WTC11 (cell line): ENCODE measurements at regions not wholly inside any gene's neighbourhood (a gene's known extent, or its start where the extent isn't known, plus 50 kb on each side); places are given as distances from the start of the nearest gene placed in this dataset.

ENCODE experiments used
- ATAC-seq: fragments of 200-7000 bp; cut with Tn5 transposase; 2 replicates; pipeline ENCODE4 v1.10.0; 2021; ENCODE audit warnings: mild to moderate bottlenecking, moderate library complexity
- CTCF ChIA-PET: fragments of 300-600 bp; sonication (Branson Sonifier 250); formaldehyde crosslinking; loops from one replicate; lab custom pipeline; 2021; ENCODE audit warnings: antibody characterized with exemption; lab: Charles Lee
- POLR2A ChIA-PET: fragments of 350-600 bp; sonication (Branson Sonifier 250); formaldehyde crosslinking; loops from one replicate; lab custom pipeline; 2021; ENCODE audit warnings: antibody characterized with exemption; lab: Charles Lee
- DNase-seq: peaks from one replicate; pipeline ENCODE4 v3.0.0; 2021; ENCODE audit warnings: low spot score
- H3K27ac Mint-ChIP-seq: 2 replicates; pipeline ENCODE4 v1.8.0; 2021; ENCODE audit warnings: mixed read lengths
- H3K27me3 Mint-ChIP-seq: 2 replicates; pipeline ENCODE4 v1.8.0; 2021; ENCODE audit warnings: low read depth, mild to moderate bottlenecking, moderate library complexity, mixed read lengths
- H3K36me3 Mint-ChIP-seq: 2 replicates; pipeline ENCODE4 v1.8.0; 2021; ENCODE audit warnings: mixed read lengths
- H3K4me1 Mint-ChIP-seq: 2 replicates; pipeline ENCODE4 v1.8.0; 2022; ENCODE audit warnings: mixed read lengths
- H3K4me3 Mint-ChIP-seq: 2 replicates; pipeline ENCODE4 v1.8.0; 2021; ENCODE audit warnings: mild to moderate bottlenecking, moderate library complexity, mixed read lengths
- H3K9me3 Mint-ChIP-seq: 2 replicates; pipeline ENCODE4 v1.8.0; 2021; ENCODE audit warnings: mixed read lengths
- AR ChIP-seq: fragments of 250-450 bp; sonication (Bioruptor Pico); IDR thresholded peaks from 2 replicates; pipeline ENCODE4 v1.9.0; 2021; ENCODE audit warnings: mild to moderate bottlenecking
- ATF2 ChIP-seq: sonication (generic); formaldehyde crosslinking; IDR thresholded peaks from 2 replicates; pipeline ENCODE4 v1.8.1; 2022; ENCODE audit warnings: low read depth, missing genetic modification reagents, borderline replicate concordance
- CREB1 ChIP-seq: sonication (generic); formaldehyde crosslinking; IDR thresholded peaks from 2 replicates; pipeline ENCODE4 v1.8.0; 2023; ENCODE audit warnings: mild to moderate bottlenecking, missing genetic modification reagents
- ELF4 ChIP-seq: sonication (generic); formaldehyde crosslinking; IDR thresholded peaks from 2 replicates; pipeline ENCODE4 v1.8.1; 2022; ENCODE audit warnings: low read depth, mild to moderate bottlenecking, moderate library complexity, missing genetic modification reagents
- EMX1 ChIP-seq: fragments of 250-450 bp; sonication (Bioruptor Pico); IDR thresholded peaks from 2 replicates; pipeline ENCODE4 v1.8.0; 2021; ENCODE audit warnings: mild to moderate bottlenecking
- ETV6 ChIP-seq: sonication (generic); formaldehyde crosslinking; IDR thresholded peaks from 2 replicates; pipeline ENCODE4 v1.8.1; 2022; ENCODE audit warnings: mild to moderate bottlenecking, missing genetic modification reagents
- FOXK1 ChIP-seq: sonication (generic); formaldehyde crosslinking; IDR thresholded peaks from 2 replicates; pipeline ENCODE4 v1.8.0; 2022; ENCODE audit warnings: mild to moderate bottlenecking, moderate library complexity, missing genetic modification reagents
- IRF2 ChIP-seq: sonication (generic); formaldehyde crosslinking; IDR thresholded peaks from 2 replicates; pipeline ENCODE4 v1.8.0; 2022; ENCODE audit warnings: low read depth, missing genetic modification reagents, borderline replicate concordance
- JAZF1 ChIP-seq: fragments of 250-450 bp; sonication (Bioruptor Pico); IDR thresholded peaks from 2 replicates; pipeline ENCODE4 v1.9.0; 2021; ENCODE audit warnings: moderate library complexity, mild to moderate bottlenecking, inconsistent platforms
- MAX ChIP-seq: sonication (generic); formaldehyde crosslinking; IDR thresholded peaks from 2 replicates; pipeline ENCODE4 v1.8.0; 2022; ENCODE audit warnings: mild to moderate bottlenecking, missing genetic modification reagents
- NR2C2 ChIP-seq: sonication (generic); formaldehyde crosslinking; IDR thresholded peaks from 2 replicates; pipeline ENCODE4 v1.8.0; 2022; ENCODE audit warnings: mild to moderate bottlenecking, missing genetic modification reagents
- RORB ChIP-seq: fragments of 250-450 bp; sonication (Bioruptor Pico); IDR thresholded peaks from 2 replicates; pipeline ENCODE4 v1.9.0; 2021; ENCODE audit warnings: mild to moderate bottlenecking
- TCF7 ChIP-seq: sonication (generic); formaldehyde crosslinking; IDR thresholded peaks from 2 replicates; pipeline ENCODE4 v1.8.0; 2022; ENCODE audit warnings: mild to moderate bottlenecking, low read depth, missing genetic modification reagents, moderate library complexity
- ZNF281 ChIP-seq: sonication (generic); formaldehyde crosslinking; IDR thresholded peaks from 2 replicates; pipeline ENCODE4 v1.8.0; 2023; ENCODE audit warnings: mild to moderate bottlenecking, missing genetic modification reagents
- ZNF416 ChIP-seq: fragments of 250-450 bp; sonication (Bioruptor Pico); IDR thresholded peaks from 2 replicates; pipeline ENCODE4 v1.9.0; 2021; ENCODE audit warnings: mild to moderate bottlenecking, inconsistent platforms
- ZNF512 ChIP-seq: sonication (generic); formaldehyde crosslinking; IDR thresholded peaks from 2 replicates; pipeline ENCODE4 v1.8.1; 2022; ENCODE audit warnings: missing genetic modification reagents, borderline replicate concordance
- ZNF532 ChIP-seq: fragments of 250-450 bp; sonication (Bioruptor Pico); IDR thresholded peaks from 2 replicates; pipeline ENCODE4 v1.9.0; 2021; ENCODE audit warnings: mild to moderate bottlenecking, borderline replicate concordance

- ChIA-PET POLR2A (no interaction called here), CTCF (no interaction called here)
- no peaks in the 10 kb centered on the region for H3K27me3 Mint-ChIP-seq
- ATAC-seq (no peak), DNase-seq (no peak)
- no peak for TF ChIP-seq ZNF281 (CRISPR knock-in tag)
- TF ChIP-seq ZNF532, result no peak
- TF ChIP-seq ZNF512 (CRISPR knock-in tag), result no peak
- no peak for TF ChIP-seq IRF2
- no peak for TF ChIP-seq AR (CRISPR knock-in tag)
- TF ChIP-seq FOXK1 (CRISPR knock-in tag), result no peak
- TF ChIP-seq ELF4, result no peak
- no peak for TF ChIP-seq ZNF416
- no peak for TF ChIP-seq EMX1 (CRISPR knock-in tag)
- no peak for TF ChIP-seq ETV6
- no peak for TF ChIP-seq JAZF1
- TF ChIP-seq CREB1 (CRISPR knock-in tag), result no peak
- no peak for TF ChIP-seq RORB (CRISPR knock-in tag)
- TF ChIP-seq MAX (CRISPR knock-in tag), result no peak
- TF ChIP-seq ATF2, result no peak
- no peak for TF ChIP-seq NR2C2 (CRISPR knock-in tag)
- TF ChIP-seq TCF7 (CRISPR knock-in tag), result no peak
- H3K4me1 Mint-ChIP-seq, result no peaks in the 10 kb centered on the region
- no peaks in the 10 kb centered on the region for H3K36me3 Mint-ChIP-seq
- no peak overlapping the region for H3K4me3 Mint-ChIP-seq
- H3K27ac Mint-ChIP-seq, result no peak overlapping the region
- no peaks in the 10 kb centered on the region for H3K9me3 Mint-ChIP-seq
Measured at GRCh38 chr5:103463261-103463660, 99.3 kb downstream of the NUDT12 start.
